ENCODE measurements at regions not wholly inside any gene's neighbourhood (a gene's known extent, or its start where the extent isn't known, plus 50 kb on each side); places are given as distances from the start of the nearest gene placed in this dataset.
A peak's percentile ranks its signal among the peaks of the same experiment; 100 is the strongest.

DNA sequence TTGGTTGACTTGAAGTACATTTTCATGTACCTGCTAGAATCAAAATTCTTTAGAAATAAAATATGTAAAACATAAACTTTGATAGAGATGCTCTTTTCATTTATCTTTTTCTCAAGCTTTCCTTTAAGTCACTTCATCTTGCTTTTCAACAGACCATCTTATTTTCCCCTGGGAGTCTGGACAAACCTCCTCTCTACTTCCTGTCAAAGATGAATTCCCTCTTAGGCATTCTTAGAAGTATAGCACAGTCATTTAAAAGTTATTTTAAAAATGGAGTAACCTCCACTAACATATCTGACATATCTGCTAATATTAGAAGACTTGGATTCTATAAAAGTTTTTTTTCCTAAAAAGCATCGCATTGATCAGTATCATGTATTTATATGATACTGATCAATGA is 84.8 kb upstream of the PAX6 start:
- DNase-seq, result no peak

DNA sequence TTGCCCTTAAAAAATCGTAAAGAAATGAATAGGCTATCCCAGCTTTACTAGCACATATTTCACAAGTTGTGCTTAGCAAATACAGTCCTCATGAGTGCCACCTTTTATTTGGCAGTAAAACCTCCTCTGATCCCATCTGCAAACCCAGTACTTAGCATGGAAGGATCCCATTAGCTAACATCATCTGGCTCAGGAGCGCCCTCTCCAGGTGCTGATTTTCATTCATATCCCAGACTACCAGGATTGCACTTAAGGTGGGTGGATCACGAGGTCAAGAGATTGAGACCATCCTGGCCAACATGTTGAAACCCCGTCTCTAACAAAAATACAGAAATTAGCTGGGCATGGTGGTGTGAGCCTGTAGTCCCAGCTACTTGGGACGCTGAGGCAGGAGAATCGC is 76.1 kb upstream of the PAX6 start:
- no peak for DNase-seq

DNA sequence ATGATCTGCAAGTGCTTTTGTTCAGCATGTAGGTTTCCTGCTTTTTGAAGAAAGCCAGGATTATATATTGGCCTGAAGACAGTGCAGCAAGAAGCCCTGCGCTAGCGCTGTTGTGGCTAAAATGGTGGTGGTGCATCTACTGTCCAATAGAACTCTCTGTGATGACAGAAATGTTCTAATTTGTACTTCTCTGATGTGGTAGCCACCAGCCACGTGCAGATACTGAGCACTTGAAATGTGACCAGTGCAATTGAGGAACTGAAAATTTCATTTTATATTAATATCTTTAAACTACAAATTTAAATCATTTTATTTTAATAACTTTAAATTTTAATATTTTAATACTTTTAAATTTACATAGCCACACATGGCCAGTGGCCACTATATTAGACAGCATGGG is 73.0 kb upstream of the PAX6 start:
- no peak for DNase-seq

DNA sequence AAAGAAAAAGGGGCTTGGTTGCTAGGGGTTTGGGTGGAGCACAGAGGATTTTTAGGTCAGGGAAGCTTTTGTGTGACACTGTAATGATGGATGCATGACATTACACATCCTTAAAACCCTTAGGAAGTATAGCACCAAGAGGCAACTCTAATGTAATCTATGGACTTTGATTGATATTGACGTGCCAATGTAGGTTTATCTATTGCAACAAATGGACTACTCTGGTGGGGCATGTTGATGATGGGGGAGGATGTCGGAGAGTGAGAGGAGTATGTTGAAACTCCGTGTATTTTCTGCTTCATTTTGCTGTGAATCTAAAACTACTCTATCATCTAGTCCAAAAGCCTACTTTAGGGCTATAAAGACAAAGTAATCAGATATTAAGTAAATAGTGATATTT is 72.3 kb upstream of the PAX6 start:
- DNase-seq, result no peak

DNA sequence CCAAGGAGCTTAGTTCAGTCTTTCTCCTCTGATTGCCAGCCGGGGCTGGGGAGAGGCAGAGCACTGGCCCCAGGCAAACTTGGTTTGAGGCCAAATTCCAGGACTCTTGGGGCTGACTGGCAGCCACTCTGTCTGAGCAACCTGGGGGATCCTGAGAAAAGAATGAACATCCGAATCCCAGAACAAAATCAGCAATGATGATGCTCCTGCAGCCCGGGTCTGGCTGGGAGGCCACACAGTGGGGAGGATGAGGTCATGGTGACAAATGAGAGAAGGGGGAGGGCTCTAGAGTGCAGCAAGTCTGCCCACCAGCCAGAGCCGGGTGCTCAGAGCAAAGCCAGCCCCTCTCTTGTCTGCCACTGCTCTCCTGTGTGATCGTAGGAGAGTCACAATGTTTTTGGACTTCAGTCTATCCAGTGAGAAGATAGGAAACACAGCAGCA is 71.8 kb upstream of the PAX6 start:
- DNase-seq, result no peak

DNA sequence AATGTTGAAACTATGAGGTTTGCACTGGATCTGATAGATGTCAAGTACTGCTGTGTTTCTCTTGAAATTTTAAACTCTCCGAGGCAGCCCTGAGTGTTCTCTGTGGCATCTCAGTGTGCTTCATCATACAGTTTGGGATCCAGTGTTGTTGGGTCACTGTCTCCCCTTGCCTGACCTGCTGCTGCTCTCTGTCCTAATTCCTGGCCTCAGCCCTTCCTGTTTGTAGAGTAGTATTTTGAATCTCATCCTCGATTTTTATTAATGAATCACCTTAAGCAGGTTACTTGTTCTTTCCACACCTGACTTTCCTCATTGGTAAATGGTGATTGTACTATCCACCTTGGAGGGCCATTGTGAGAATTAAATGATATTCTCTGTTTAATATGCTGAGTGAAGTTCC is 70.7 kb upstream of the PAX6 start:
- DNase-seq, result no peak

DNA sequence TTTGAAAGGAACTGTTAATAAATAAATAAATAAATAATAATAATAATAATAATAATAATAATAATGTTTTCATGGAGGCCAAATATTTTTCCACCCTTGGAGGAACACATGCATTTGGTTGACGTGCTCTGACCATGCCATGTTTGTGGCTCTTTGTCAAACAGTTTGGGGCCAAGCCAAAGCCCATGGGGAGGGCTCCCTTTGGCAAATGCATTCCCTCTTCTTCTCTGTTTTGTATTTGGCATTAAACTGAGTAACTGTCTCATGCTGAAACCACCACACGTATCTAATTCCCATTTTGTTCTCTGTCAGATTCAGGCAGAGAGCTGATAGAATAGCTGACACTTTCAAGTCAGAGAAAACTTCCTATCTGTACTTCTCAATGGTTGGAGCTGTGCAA is 68.6 kb upstream of the PAX6 start:
- no peak for DNase-seq

DNA sequence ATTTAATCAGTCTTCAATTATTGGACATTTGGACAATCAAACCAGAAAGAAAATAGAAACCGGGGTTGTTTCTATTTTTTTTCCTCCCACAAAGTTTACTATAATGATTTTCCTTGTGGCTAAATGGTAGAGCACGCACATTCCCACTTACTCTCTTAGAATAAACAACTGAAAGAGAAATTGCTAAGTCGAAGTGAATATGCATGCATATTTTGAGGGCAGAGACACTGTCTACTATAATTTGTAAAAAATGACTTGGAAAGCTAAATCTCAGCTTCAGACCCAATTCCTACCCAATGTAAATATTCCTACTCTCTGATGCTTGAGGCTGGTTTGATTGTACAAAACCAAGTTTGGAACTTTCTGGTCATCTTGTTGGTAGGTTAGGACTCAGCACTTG is 66.7 kb upstream of the PAX6 start:
- no peak for DNase-seq

DNA sequence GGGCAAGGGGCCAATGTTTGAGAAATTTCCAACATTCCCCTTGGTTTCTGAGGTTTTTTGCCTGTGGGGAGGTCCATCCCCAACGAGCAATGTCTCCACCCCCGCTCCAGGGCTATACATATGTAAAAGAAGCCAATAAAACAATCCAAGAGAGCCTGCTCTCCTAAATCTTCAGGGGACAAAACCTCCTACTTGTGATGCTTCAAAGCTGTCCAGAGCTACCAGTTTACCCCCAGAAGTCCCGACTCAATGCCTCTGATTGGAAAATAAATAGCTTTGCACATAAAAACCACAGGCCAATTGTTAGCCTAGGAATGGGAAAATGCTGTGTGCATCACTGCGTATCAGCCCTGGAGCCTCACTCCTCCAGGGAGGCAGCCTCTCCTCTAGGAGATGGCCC is 66.0 kb upstream of the PAX6 start:
- DNase-seq, result no peak

DNA sequence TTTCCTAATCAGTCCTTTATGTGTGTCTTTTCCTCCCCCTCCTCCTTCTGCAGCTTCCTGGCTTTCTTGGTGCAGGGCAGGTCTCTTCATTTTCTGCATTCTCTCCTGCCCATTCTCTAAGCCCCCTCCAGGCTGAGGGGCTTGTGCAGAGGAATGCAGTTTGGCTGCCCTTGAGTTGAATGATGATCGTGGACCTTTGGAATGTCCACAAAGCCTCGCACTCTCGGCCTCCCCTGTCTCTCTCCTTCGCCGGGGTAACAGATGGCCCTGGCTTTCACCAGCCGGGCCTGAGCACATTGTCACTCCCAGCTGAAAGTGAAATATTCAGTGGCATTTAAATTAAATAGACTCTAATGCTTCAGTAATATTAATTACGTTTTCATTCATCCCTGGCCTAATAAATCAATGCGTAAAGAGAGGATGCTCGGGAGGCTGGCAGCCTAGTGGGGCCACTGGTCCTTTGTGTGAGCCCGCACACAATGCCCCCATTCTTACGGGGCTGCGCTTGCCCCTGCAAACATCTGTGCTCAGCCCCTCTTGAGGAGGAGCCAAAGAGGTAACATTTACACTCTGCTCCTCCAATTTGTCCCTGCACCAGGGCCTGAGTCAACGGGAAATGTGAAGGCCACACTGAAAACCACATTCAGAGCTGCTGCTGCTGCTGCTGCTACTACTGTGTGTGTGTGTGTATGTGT is 64.9 kb upstream of the PAX6 start:
- no peak for DNase-seq

DNA sequence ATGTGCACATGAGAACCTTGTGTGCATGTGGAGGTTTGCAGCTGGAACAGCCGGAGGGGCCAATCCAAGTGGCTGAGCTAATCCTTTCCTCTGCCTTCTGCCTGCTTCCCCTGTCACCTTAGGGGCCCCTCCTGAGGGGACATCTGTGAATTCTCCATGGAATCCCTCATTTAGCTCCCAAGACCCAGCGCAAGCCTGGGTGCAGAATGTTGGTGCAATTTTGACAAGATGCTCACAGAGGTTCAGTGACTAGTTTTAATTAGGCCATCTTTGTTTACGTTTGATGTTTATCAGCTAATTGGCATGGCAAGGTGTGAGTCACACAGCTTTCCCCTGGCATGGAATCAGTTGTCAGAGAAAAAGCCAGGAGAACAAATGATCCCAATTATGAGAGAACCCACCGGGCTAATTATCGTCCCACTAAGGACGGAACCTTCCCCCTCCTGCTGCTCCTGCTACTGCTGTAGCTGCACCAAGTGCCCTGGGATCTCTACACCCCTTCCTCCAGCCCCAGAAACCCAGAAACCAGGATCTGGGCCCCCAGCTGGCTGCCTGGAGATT is 63.6 kb upstream of the PAX6 start:
- no peak for DNase-seq

DNA sequence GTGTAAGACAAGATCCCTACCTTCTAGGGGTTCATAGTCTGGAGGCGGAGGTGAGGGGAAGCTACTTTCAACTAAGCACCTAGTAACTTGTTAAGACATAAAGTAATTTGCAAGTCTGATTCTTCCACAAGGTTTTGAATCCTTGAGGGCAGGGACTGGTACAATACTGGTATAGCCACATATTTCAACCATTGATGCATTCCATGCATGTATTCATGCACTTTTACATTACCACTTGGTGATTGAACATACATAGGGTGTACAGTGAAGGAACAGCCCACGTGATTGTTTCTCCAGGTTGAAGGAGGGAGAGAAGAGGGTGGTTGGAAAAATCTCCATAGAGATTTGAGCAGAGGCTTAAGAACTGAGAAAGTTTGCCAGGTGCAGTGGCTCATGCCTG is 62.0 kb upstream of the PAX6 start:
- DNase-seq, result no peak

DNA sequence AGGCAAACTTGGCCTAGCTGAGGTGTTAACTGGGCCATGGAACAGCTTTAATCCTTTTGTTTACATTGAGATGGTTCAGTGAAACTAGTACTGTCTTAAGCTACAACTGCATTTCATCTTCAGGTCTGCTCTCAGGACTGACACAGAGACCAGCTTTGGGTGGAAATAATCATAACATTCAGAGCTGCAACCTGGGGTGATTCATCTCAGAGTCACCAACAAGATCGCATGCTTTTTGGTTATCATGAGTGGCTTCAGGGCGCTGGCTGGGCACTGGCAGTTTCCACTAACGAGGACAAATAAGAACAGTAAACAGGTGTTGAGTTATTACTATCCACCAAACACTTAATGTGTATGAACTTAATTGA is 60.9 kb upstream of the PAX6 start:
- DNase-seq, result no peak

DNA sequence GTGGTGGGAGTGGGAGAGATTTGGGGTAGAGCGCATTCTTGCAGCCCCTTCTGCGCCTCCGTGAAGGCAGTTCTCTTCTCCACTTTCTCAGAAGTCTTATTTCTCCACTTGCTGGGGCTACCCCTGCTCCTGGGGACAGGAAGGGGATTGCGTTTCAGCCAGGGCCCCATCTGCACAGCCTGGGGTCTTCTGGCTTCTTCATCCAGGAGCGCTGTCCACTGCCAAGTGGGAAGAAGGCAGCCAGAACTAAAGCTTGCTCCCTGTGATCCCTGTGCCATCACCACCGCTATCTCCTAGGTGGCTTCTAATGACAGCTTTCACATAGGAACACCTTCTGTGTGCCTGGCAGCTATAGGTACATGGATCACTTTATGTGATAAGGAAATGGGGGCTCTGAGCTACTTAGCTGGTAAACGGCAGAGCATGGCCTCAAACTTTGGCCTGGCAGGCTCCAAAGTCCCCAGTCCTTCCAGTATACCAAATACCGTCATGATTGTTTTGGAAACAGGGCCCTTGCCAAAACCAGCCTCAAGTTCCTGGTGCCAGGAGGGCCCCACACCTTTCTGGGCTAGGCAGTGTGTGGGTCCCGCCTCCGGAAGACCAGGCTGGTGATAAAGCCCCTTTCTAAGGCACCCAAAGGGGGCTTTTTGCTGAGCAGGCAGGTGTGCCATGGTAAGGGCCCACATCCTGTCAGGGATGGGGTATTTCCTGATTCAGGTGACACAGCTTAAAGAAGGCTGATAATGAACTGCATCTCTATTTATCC is 60.4 kb upstream of the PAX6 start:
- DNase-seq, result no peak

DNA sequence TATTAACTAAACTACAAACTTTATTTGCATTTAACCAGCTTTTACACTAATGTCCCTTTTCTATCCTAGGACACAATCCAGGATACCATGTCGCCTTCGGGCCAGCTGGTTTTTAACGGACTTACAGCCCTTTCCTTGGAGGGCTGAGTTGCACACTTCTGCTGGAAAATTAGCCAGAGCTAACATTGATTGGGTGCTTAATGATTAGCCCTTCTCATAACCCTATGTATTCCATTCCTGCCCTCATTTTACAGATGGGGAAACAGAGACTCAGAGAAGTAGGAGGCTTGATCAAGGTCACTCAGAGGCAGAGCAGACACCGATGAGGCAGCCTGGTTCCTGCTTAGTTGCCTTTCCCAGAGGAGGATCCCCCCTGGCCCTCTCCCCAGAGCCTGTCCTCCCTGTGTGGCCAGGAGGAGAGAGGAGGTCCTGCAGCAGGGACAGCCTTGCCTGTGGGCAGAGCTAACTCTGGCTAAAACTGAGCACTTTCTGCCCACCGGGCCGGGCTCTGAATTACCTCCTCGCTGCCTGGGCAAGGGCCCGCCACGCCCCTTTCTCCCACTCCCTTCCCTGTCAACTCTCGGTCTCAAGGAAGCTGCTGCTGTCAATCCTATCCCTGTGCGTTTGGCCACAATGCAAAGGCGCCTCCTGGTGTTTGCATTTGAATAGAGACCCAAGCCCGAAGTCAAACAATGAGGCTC is 59.6 kb upstream of the PAX6 start:
- peak; percentile 14 to 42 for DNase-seq

DNA sequence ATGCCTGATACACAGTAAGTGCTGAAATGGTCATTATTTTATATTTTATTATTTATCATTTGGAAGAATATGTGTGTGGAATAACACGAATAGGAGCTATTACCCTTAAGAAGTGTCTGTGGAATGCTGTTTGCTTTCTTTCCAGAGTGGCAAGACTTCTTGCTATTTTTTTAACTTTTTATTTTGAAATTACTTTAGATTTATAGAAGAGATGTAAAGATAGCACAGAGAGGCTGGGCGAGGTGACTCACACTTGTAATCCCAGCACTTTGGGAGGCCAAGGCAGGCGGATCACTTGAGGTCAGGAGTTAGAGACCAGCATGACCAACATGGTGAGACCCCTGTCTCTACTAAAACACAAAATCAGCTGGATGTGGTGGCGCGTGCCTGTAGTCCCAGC is 58.9 kb upstream of the PAX6 start:
- no peak for DNase-seq

DNA sequence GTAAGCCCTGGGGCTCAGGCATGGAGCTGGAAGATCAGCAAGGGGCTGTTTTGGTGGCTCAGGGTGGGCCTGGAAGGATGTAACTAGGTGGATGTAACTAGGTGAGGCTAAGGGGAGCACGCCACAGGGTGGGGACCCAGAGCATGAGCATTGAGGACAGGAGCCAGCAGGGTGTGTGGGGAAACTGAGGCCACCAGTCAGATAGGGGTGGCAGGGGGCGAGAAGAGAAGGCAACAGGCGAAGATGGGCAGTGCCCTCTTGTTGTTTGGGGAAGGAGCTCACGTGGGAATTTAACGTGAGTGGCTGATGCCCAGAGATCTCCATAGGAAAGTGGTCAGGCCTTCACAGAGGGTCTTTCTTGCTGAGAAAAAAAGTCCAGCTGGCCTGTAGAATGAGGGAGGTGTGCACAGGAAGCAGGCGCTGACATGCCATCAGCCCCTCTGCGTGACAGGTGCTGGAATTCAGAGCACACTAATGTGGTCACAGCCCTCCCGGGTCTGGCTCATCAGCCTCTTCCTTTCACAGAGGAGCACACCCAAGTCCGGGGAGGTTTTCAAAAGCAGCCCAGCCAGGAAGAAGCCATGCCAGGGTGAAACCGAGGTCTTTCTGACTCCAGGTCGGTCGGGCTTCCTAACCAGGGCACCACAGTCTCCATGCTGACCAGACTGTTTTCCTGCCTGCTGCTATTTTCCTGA is 54.6 kb upstream of the PAX6 start:
- DNase-seq, result no peak

DNA sequence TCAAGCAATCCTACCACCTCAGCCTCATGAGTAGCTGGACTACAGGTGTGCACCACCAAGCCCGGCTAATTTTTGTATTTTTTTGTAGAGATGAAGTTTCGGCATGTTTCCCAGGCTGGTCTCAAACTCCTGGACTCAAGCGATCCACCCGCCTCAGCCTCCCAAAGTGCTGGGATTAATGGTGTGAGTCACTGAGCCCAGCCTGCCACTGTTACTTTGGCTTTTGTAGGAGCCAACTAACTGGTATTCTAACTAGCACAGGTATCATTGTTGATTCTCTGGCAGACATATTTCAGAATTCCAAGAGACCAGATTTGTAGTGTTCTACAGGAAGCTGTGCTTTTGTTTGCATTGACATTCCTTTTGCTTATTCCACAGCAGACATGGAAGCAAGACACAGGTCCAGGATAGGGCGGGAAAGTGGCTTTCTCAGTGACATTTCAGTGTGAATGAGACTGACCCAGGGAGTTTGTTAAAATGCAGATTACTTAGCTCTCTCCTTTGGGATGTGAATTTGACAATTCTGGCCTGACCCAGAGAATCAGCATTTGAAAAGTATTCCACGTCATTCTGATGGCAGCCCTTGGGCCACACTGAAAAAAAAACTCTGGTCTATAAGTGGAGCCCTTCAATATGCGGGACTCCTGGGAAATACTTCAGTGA is 52.2 kb upstream of the PAX6 start:
- no peak for DNase-seq

DNA sequence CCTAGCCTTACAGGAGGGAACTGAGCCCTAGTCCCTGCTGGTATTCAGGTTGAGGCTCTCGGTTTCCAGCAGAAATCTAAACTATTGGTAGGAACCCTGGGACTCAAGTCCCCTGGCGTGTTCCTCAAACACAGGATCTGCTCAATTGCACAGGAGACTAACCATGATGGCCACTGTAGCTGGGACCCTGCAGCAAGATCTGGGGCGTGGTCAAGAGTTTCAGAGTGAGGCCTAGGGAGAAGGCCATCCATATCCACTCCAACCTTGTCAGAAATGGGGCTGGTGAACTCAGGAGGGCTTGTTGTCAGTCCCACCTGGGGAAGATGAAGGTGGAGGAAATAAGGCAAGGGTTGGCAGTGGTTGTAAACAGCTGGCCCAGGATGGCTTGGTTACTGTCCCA is 49.9 kb upstream of the PAX6 start:
- no peak for DNase-seq
